GM20000 (cell line): ENCODE measurements at regions not wholly inside any gene's neighbourhood (a gene's known extent, or its start where the extent isn't known, plus 50 kb on each side); places are given as distances from the start of the nearest gene placed in this dataset.

Experiments
- DNase-seq: peaks from one replicate; pipeline ENCODE4 v3.0.0; 2012; ENCODE audit warnings: low spot score
- TF ChIP-seq, protein P1 (sequence below): IDR thresholded peaks from 2 replicates; pipeline ENCODE4 v1.5.1; 2012; ENCODE audit warnings: mild to moderate bottlenecking, control low read depth; ENCODE audit errors: extremely low read depth, missing control alignments

DNA sequence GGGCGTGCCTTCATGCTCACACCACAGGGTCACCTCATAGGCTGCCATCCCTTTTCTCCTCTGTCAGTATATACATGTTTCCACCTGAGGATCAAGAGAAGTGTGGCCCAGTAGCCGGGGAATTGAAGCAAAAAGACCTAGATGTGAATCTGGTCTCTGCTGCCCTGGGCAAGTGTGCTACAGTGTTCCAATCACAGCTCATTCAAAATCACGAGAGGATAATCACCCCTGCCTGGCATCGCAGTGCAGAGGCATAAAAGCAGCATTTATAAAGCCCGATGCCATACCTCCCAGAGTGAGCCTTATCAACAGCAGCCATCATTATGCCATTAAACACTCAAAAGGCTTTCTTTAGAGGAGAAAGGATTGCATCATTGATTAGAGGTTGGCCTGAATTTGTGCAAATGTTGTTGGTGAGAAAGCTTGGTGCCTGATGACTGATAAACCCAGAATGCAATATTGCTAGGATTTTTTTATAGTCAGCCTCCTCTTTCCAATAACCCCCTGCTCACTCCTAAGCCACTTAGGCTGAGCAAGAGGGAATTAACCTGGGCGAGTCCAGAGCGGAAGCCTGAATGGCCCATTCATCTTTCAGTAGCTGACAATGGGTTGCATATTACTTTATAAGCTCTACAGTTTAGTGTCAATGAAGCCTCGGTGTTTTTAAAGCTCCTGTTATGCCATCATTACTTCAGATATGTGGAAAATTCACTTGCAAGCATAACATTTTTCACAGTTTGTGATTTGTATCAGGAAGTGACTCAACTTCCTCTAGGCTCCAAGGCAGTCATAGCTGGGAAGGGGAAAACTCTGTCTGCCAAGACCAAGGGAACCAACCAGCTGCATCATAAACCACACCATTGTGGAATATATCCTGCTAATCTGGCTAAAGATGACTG, 92.5 kb upstream of the NXT1 start:
- TF ChIP-seq, protein P1, sequence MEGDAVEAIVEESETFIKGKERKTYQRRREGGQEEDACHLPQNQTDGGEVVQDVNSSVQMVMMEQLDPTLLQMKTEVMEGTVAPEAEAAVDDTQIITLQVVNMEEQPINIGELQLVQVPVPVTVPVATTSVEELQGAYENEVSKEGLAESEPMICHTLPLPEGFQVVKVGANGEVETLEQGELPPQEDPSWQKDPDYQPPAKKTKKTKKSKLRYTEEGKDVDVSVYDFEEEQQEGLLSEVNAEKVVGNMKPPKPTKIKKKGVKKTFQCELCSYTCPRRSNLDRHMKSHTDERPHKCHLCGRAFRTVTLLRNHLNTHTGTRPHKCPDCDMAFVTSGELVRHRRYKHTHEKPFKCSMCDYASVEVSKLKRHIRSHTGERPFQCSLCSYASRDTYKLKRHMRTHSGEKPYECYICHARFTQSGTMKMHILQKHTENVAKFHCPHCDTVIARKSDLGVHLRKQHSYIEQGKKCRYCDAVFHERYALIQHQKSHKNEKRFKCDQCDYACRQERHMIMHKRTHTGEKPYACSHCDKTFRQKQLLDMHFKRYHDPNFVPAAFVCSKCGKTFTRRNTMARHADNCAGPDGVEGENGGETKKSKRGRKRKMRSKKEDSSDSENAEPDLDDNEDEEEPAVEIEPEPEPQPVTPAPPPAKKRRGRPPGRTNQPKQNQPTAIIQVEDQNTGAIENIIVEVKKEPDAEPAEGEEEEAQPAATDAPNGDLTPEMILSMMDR = no peak
- no peak for DNase-seq

DNA sequence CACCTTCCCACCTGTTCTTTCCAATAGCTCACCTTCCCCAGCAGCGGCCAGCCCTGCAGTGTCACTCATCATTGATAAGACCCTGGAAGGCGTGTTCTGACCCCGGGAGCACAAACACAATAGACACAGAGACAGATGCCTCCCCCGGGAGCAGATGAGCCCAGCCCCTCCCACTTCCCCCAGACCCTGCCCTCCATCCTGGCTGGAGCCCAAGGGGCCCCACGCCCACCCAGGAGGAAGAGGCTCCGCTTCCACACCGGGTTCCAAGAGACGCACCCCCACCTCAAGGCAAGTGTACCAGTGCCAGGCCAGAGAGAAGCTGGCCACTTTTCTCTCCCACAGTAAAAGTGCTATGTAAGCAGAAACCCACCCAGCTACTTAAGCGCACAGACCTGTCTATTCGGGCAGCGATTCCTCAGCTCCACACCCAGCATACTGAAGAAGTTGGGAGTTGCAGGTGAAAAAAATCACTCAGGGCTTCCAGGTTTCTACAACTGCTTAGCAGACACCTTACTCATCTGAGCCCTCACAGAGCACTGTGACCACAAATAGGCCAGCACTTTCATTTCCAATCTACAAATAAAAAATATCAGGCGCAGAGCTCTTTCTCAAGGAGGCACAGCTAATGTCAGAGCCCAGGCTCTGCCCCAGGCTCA, 93.4 kb upstream of the NXT1 start:
- TF ChIP-seq, protein P1 = no peak
- DNase-seq = no peak

DNA sequence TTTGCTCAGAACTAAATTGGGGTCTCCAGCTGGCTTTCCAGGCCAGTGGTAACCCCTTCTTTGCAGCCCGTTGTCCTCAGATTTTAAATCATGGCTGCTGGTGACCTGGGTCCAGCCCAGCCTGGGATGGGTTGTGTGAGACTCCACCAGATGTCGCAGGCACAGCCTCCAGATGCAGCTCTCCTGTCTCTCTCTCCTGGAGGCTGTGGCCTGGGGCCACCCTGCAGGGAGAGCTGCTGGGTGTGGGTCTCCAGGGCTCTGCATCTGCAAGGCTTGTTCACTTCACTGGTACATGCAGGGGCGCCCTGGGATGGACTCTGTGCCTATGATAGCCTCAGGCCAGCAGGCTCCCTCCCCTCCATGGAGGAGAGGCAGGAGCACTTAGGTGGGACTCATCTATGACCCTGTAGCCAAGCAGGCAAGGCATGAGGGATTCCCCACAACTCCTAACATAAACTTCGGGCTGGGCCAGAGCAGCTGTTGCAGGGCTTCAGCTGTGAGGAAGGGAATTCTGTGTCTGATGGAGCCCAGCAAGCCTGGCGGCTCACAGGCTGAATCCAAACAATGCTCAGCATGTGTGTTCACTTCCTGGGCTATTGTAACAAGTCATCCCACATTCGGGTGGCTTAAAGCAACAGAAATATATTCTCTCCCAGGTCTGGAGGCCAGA, 94.7 kb upstream of the NXT1 start:
- TF ChIP-seq, protein P1 = no peak

DNA sequence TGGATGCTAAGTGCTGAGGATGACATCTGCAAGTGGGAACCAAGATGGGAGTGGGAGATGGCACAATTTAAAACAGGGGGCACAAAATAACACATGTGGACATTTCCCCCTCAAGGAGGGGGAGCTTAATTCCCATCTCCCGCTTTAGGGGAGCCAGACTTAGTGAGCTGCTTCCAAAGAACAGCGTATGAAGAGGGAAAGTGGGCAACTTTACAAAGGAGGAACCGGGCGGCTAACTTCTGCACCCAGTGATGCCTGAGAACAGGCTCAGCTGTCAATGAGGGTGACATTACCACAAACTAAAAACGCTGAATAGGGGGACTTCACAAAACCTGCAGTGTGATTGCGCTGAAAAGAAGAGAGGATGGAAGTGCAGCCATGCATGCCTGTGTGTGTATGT, 95.5 kb upstream of the NXT1 start:
- no peak for DNase-seq
- TF ChIP-seq, protein P1 = no peak

More for the DNA sequence above, 94.7 kb upstream of the NXT1 start:
- DNase-seq = no peak

DNA sequence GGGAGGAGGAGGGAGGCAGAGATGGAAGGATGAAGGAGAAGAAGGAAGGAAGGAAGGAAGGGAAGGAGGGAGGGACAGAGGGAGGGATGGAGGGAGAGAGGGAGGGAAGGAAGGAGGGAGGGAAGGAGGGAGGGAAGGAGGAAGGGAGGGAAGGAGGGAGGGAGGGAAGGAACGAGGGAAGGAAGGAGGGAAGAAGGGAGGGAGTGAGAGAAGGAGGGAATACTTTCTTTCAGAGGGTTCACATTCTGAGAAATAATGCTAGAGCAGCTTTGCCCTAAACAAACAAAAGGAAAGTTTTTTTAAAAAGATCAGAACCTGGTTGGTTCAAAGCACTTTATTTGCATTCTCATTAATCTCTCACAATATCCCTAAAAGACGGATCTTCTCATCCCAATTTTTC, 96.1 kb upstream of the NXT1 start:
- TF ChIP-seq, protein P1 = no peak
- DNase-seq = no peak

DNA sequence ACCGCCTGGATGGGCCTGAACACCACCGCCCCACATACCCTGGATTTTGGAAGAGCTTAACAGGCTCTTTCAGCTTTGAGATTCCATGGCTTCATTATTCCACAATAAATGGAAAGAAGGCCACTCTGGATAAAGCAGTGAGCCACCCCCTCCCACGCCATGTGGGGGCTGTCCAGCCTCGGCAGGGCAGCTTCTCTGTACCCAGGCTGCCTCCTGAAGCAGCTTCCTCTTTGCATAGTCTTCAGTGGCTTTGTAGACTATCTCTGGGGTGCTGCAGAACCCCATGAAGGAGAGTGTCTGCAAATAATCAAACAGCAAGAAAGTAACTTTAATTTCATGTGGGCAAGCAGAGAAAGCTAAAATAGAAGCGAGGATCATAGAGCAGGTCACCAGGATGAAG, 96.6 kb upstream of the NXT1 start:
- no peak for DNase-seq
- TF ChIP-seq, protein P1 = no peak

DNA sequence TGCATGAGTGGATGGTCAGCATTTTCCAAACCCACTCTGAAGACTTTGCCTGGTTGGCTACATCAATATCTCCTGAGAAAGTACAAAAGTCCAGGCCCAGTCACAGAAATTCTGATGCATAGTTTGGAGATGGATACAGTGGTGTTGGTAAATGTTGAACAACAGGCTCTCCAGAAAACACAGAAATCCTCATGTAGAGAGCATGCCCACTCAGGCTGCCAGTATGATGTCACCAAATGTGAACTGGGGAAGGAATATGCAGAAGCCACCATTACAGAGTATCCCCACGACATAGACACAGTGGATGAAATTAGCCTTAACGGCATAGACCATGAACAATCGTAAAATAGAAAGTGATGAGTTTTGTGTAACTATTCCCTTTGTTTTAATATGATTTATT, 97.1 kb upstream of the NXT1 start:
- TF ChIP-seq, protein P1 = no peak
- DNase-seq = no peak
